B cell (primary cell): ENCODE measurements at regions not wholly inside any gene's neighbourhood (a gene's known extent, or its start where the extent isn't known, plus 50 kb on each side); places are given as distances from the start of the nearest gene placed in this dataset.
A peak's percentile ranks its signal among the peaks of the same experiment; 100 is the strongest.

Source experiments
- ATAC-seq: fragments of 200-7000 bp; cut with Tn5 transposase; one replicate; pipeline ENCODE4 v1.10.0; 2021; ENCODE audit warnings: low read depth, mild to moderate bottlenecking, moderate number of reproducible peaks, moderate library complexity
- CTCF ChIA-PET: fragments of 350-600 bp; sonication (Branson Sonifier 250); formaldehyde crosslinking; loops from one replicate; lab custom pipeline; 2021; ENCODE audit warnings: antibody characterized with exemption, inconsistent platforms; lab: Charles Lee
- POLR2A ChIA-PET: fragments of 350-600 bp; sonication (Branson Sonifier 250); formaldehyde crosslinking; loops from one replicate; lab custom pipeline; 2021; ENCODE audit warnings: antibody characterized with exemption; lab: Charles Lee
- DNase-seq: peaks from one replicate; pipeline ENCODE4 v3.0.0; 2013
- H2AFZ ChIP-seq: 2 replicates; pipeline ENCODE4 v1.6.1; 2012; ENCODE audit warnings: mild to moderate bottlenecking, low read depth, low read length; ENCODE audit not compliant: insufficient read depth, poor library complexity, severe bottlenecking
- H3K27ac ChIP-seq, 2 donors: 1 replicate in 1 of 2; 2 replicates in 1 of 2; pipeline ENCODE4 v1.5.1; 2012 to 2013; ENCODE audit warnings: low read length in 2 of 2, mild to moderate bottlenecking in 2 of 2, moderate library complexity in 1 of 2
- H3K27me3 ChIP-seq, 4 experiments: fragments of 200-600 bp in 1 of 4; sonication (generic) in 1 of 4; replicated peaks in 1 of 4; 1 replicate in 2 of 4; 2 replicates in 2 of 4; pipeline versions ENCODE4 v1.6.1 to v1.7.0; 2013 to 2016; ENCODE audit warnings: low read length in 3 of 4, mild to moderate bottlenecking in 2 of 4, mixed read lengths in 1 of 4, moderate library complexity in 1 of 4; ENCODE audit not compliant: insufficient read depth in 4 of 4, control insufficient read depth in 3 of 4; ENCODE audit errors: control extremely low read depth in 1 of 4
- H3K36me3 ChIP-seq, 2 experiments: replicated peaks in 1 of 2; 1 replicate in 1 of 2; 2 replicates in 1 of 2; pipeline versions ENCODE4 v1.6.1 to v1.7.1; 2013; ENCODE audit warnings: low read length in 1 of 2; ENCODE audit not compliant: insufficient read depth in 2 of 2, control insufficient read depth in 1 of 2; ENCODE audit errors: control extremely low read depth in 1 of 2, extremely low read depth in 1 of 2
- H3K4me1 ChIP-seq, 2 donors: fragments of 200-600 bp in 1 of 2; sonication (generic) in 1 of 2; 1 replicate in 1 of 2; 2 replicates in 1 of 2; pipeline versions ENCODE4 v1.5.1 to v1.6.1; 2013 to 2017; ENCODE audit warnings: low read length in 2 of 2; ENCODE audit not compliant: control insufficient read depth in 2 of 2, insufficient read depth in 2 of 2
- H3K4me2 ChIP-seq: replicated peaks from 2 replicates; pipeline ENCODE3; 2012; ENCODE audit warnings: mild to moderate bottlenecking, low read depth, low read length; ENCODE audit not compliant: poor library complexity, severe bottlenecking
- H3K4me3 ChIP-seq, 5 experiments: fragments of 200-600 bp in 1 of 5; sonication (generic) in 1 of 5; 1 replicate in 3 of 5; 2 replicates in 2 of 5; pipeline versions ENCODE4 v1.5.1 to v1.7.0; 2011 to 2016; ENCODE audit warnings: low read length in 4 of 5, mild to moderate bottlenecking in 4 of 5, low read depth in 2 of 5, control low read depth in 1 of 5, moderate library complexity in 1 of 5; ENCODE audit not compliant: insufficient read depth in 1 of 5; ENCODE audit errors: control extremely low read depth in 1 of 5, extremely low read depth in 1 of 5
- H3K79me2 ChIP-seq: fragments of 200-600 bp; sonication (generic); one replicate; pipeline ENCODE4 v1.6.0; 2016; ENCODE audit warnings: low read length; ENCODE audit not compliant: control insufficient read depth, insufficient read depth
- H3K9ac ChIP-seq: fragments of 200-600 bp; sonication (generic); 2 replicates; pipeline ENCODE4 v1.6.1; 2017; ENCODE audit warnings: mild to moderate bottlenecking, low read length, moderate library complexity
- H3K9me3 ChIP-seq, 3 donors: one replicate each; pipeline versions ENCODE4 v1.6.1 to v1.7.1; 2013; ENCODE audit warnings: low read length in 2 of 3; ENCODE audit not compliant: control insufficient read depth in 2 of 3, insufficient read depth in 1 of 3; ENCODE audit errors: control extremely low read depth in 1 of 3
- H4K20me1 ChIP-seq: 2 replicates; pipeline ENCODE4 v1.6.0; 2012; ENCODE audit warnings: mild to moderate bottlenecking, low read length; ENCODE audit not compliant: insufficient read depth, control insufficient read depth, poor library complexity, severe bottlenecking
- H3K27ac Mint-ChIP-seq: one replicate; pipeline ENCODE4 v1.8.0; 2021; ENCODE audit warnings: mixed read lengths
- H3K27me3 Mint-ChIP-seq: one replicate; pipeline ENCODE4 v1.8.0; 2021; ENCODE audit warnings: mixed read lengths
- H3K4me1 Mint-ChIP-seq: one replicate; pipeline ENCODE4 v1.8.0; 2021; ENCODE audit warnings: mixed read lengths
- H3K4me3 Mint-ChIP-seq: one replicate; pipeline ENCODE4 v1.8.0; 2021; ENCODE audit warnings: mixed read lengths
- H3K9me3 Mint-ChIP-seq: one replicate; pipeline ENCODE4 v1.8.0; 2022; ENCODE audit warnings: mixed read lengths; ENCODE audit not compliant: insufficient read depth
- CTCF ChIP-seq: fragments of 200-600 bp; IDR thresholded peaks from one replicate; pipeline ENCODE4 v1.8.0; 2022; ENCODE audit warnings: antibody characterized with exemption, mild to moderate bottlenecking
- EZH2 ChIP-seq: IDR thresholded peaks from 2 replicates; pipeline ENCODE4 v1.6.1; 2012; ENCODE audit warnings: borderline replicate concordance, low read depth, mild to moderate bottlenecking, moderate library complexity, low read length; ENCODE audit not compliant: insufficient read depth, poor library complexity, severe bottlenecking
- WGBS: methylation state at CpG from one replicate; pipeline ENCODE4 v1.1.5; 2013; ENCODE audit warnings: missing lambda C conversion rate; ENCODE audit not compliant: insufficient coverage; 5-methylcytosine and 5-hydroxymethylcytosine counted together
- intact Hi-C: fragments of 100-400 bp; cut with micrococcal nuclease; formaldehyde crosslinking; loops from one replicate; pipeline ENCODE4 v1.10.0; 2022

GRCh38 chr4:71184195-71184781, 154.5 kb upstream of the SLC4A4 start:
- Mint-ChIP-seq H3K27me3 (peaks cover 33% of the 10 kb centered on the region), H3K27ac (no peak overlapping the region), H3K4me1 (peaks cover 23% of the 10 kb centered on the region), H3K4me3 (no peak overlapping the region), H3K9me3 (no peaks in the 10 kb centered on the region)
- peak; percentile 69 for ATAC-seq
- H3K27me3 ChIP-seq = peaks cover 0 to 32% (median 26%) of the 10 kb centered on the region in 4 experiments
- H3K4me2 ChIP-seq = peak overlapping the region; percentile 20
- peaks cover 15 to 19% of the 10 kb centered on the region in 2 donors for H3K4me1 ChIP-seq
- no peak overlapping the region for H3K9ac ChIP-seq
- peak; percentile 73 for DNase-seq
- no peaks in the 10 kb centered on the region for H3K36me3 ChIP-seq
- H3K27ac ChIP-seq = no peak overlapping the region
- no peaks in the 10 kb centered on the region for H3K79me2 ChIP-seq
- WGBS = 19% methylated on average over 4 of the region's 10 CpGs
- peak; percentile 86 for TF ChIP-seq CTCF
- TF ChIP-seq EZH2 = no peak
- peak overlapping the region; percentile 41 for H2AFZ ChIP-seq
- no peaks in the 10 kb centered on the region for H3K9me3 ChIP-seq
- H4K20me1 ChIP-seq = no peaks in the 10 kb centered on the region
- ChIA-PET POLR2A (no interaction called here), CTCF (interaction anchor here (0.7 to 3.3 kb wide), 10 partner anchors 10 to 532 kb away, joined by 3 to 13 read pairs (median 4); no protein-coding TSS in a partner anchor)
- no peak overlapping the region for H3K4me3 ChIP-seq
- intact Hi-C loops = no loop called here

GRCh38 chr4:71185037-71185436, 153.8 kb upstream of the SLC4A4 start:
- Mint-ChIP-seq H3K27ac (no peak overlapping the region), H3K27me3 (peaks cover 41% of the 10 kb centered on the region), H3K4me3 (no peak overlapping the region), H3K4me1 (peaks cover 23% of the 10 kb centered on the region), H3K9me3 (no peaks in the 10 kb centered on the region)
- H3K79me2 ChIP-seq = no peaks in the 10 kb centered on the region
- no peaks in the 10 kb centered on the region for H4K20me1 ChIP-seq
- no peak for ATAC-seq
- H3K9ac ChIP-seq = no peak overlapping the region
- H3K36me3 ChIP-seq = no peaks in the 10 kb centered on the region
- peaks cover 15 to 19% of the 10 kb centered on the region in 2 donors for H3K4me1 ChIP-seq
- H3K4me2 ChIP-seq = no peak overlapping the region
- ChIA-PET POLR2A (no interaction called here), CTCF (interaction anchor here (0.7 to 3.3 kb wide), 10 partner anchors 9 to 533 kb away, joined by 3 to 13 read pairs (median 4); no protein-coding TSS in a partner anchor)
- no peak for DNase-seq
- no peak overlapping the region for H3K27ac ChIP-seq
- no peaks in the 10 kb centered on the region for H3K9me3 ChIP-seq
- TF ChIP-seq CTCF = no peak
- no peak for TF ChIP-seq EZH2
- intact Hi-C loops = loop anchor here (5.0 kb wide), 1 partner anchor 193 kb away; the partner anchor contains the start of gene DCK
- H3K4me3 ChIP-seq = no peak overlapping the region
- peaks cover 0 to 35% (median 26%) of the 10 kb centered on the region in 4 experiments for H3K27me3 ChIP-seq
- no peak overlapping the region for H2AFZ ChIP-seq
- no CpG with 5 or more reads among the region's 3 CpGs for WGBS
